ENCODE measurements at regions not wholly inside any gene's neighbourhood (a gene's known extent, or its start where the extent isn't known, plus 50 kb on each side); places are given as distances from the start of the nearest gene placed in this dataset.

- Histone ChIP-seq H3K27me3 (no peaks in the 10 kb centered on the region), H3K36me3 (no peaks in the 10 kb centered on the region), H3K4me3 (no peak overlapping the region), H3K27ac (no peak overlapping the region), H3K9me3 (replicated peaks) (no peaks in the 10 kb centered on the region), H3K4me1 (no peaks in the 10 kb centered on the region)
- no peak for DNase-seq
Observed at GRCh38 chr5:9713356-9713755, 83.2 kb upstream of the TAS2R1 start.

- no peaks in the 10 kb centered on the region for H3K27me3 ChIP-seq
- no peak for DNase-seq
- no peaks in the 10 kb centered on the region for H3K36me3 ChIP-seq
Observed at GRCh38 chr5:9712911-9713310, 82.8 kb upstream of the TAS2R1 start.

GRCh38 chr5:9712506-9712905, 82.4 kb upstream of the TAS2R1 start:
- Histone ChIP-seq H3K9me3 (replicated peaks) (no peaks in the 10 kb centered on the region), H3K36me3 (no peaks in the 10 kb centered on the region), H3K27me3 (no peaks in the 10 kb centered on the region), H3K27ac (no peak overlapping the region), H3K4me1 (no peaks in the 10 kb centered on the region), H3K4me3 (no peak overlapping the region)
- DNase-seq, result no peak

More at GRCh38 chr5:9712911-9713310, 82.8 kb upstream of the TAS2R1 start:
- Histone ChIP-seq H3K4me1 (no peaks in the 10 kb centered on the region), H3K9me3 (replicated peaks) (no peaks in the 10 kb centered on the region), H3K4me3 (no peak overlapping the region), H3K27ac (no peak overlapping the region)

GRCh38 chr5:9710069-9710468, 79.9 kb upstream of the TAS2R1 start:
- H3K4me3 ChIP-seq, result no peak overlapping the region
- DNase-seq, result no peak
- H3K27me3 ChIP-seq, result no peaks in the 10 kb centered on the region
- H3K4me1 ChIP-seq, result no peaks in the 10 kb centered on the region
- no peaks in the 10 kb centered on the region for H3K9me3 ChIP-seq (replicated peaks)
- H3K27ac ChIP-seq, result no peak overlapping the region
- no peaks in the 10 kb centered on the region for H3K36me3 ChIP-seq

- Histone ChIP-seq H3K27me3 (no peaks in the 10 kb centered on the region), H3K4me1 (no peaks in the 10 kb centered on the region), H3K4me3 (no peak overlapping the region), H3K9me3 (replicated peaks) (no peaks in the 10 kb centered on the region), H3K36me3 (no peaks in the 10 kb centered on the region), H3K27ac (no peak overlapping the region)
- no peak for DNase-seq
Observed at GRCh38 chr5:9707732-9708462, 77.7 kb upstream of the TAS2R1 start.

GRCh38 chr5:9699681-9700080, 69.5 kb upstream of the TAS2R1 start:
- Histone ChIP-seq H3K4me3 (no peak overlapping the region), H3K27me3 (no peaks in the 10 kb centered on the region), H3K4me1 (no peaks in the 10 kb centered on the region), H3K27ac (no peak overlapping the region), H3K36me3 (no peaks in the 10 kb centered on the region), H3K9me3 (replicated peaks) (no peaks in the 10 kb centered on the region)
- DNase-seq, result no peak

GRCh38 chr5:9698841-9699240, 68.7 kb upstream of the TAS2R1 start:
- no peaks in the 10 kb centered on the region for H3K27me3 ChIP-seq
- no peaks in the 10 kb centered on the region for H3K4me1 ChIP-seq
- H3K27ac ChIP-seq, result no peak overlapping the region
- no peak overlapping the region for H3K4me3 ChIP-seq
- H3K36me3 ChIP-seq, result no peaks in the 10 kb centered on the region
- DNase-seq, result no peak
- no peaks in the 10 kb centered on the region for H3K9me3 ChIP-seq (replicated peaks)

GRCh38 chr5:9698125-9698826, 68.1 kb upstream of the TAS2R1 start:
- Histone ChIP-seq H3K4me1 (no peaks in the 10 kb centered on the region), H3K9me3 (replicated peaks) (no peaks in the 10 kb centered on the region), H3K36me3 (no peaks in the 10 kb centered on the region), H3K27me3 (no peaks in the 10 kb centered on the region), H3K4me3 (no peak overlapping the region), H3K27ac (no peak overlapping the region)
- peak in 1 of 2 experiments; percentile 0 for DNase-seq

GRCh38 chr5:9692576-9692975, 62.4 kb upstream of the TAS2R1 start:
- no peak for DNase-seq
- Histone ChIP-seq H3K9me3 (replicated peaks) (no peaks in the 10 kb centered on the region), H3K4me3 (no peak overlapping the region), H3K27ac (no peak overlapping the region), H3K27me3 (no peaks in the 10 kb centered on the region), H3K36me3 (no peaks in the 10 kb centered on the region), H3K4me1 (no peaks in the 10 kb centered on the region)

GRCh38 chr5:9691261-9691660, 61.1 kb upstream of the TAS2R1 start:
- Histone ChIP-seq H3K36me3 (no peaks in the 10 kb centered on the region), H3K27ac (no peak overlapping the region), H3K4me1 (no peaks in the 10 kb centered on the region), H3K9me3 (replicated peaks) (no peaks in the 10 kb centered on the region), H3K27me3 (no peaks in the 10 kb centered on the region), H3K4me3 (no peak overlapping the region)
- no peak for DNase-seq

- Histone ChIP-seq H3K27ac (no peak overlapping the region), H3K36me3 (no peaks in the 10 kb centered on the region), H3K9me3 (replicated peaks) (no peaks in the 10 kb centered on the region), H3K4me1 (no peaks in the 10 kb centered on the region), H3K4me3 (no peak overlapping the region), H3K27me3 (no peaks in the 10 kb centered on the region)
- DNase-seq, result no peak
Observed at GRCh38 chr5:9690751-9691150, 60.6 kb upstream of the TAS2R1 start.

- no peaks in the 10 kb centered on the region for H3K9me3 ChIP-seq (replicated peaks)
- no peaks in the 10 kb centered on the region for H3K27me3 ChIP-seq
- H3K36me3 ChIP-seq, result no peaks in the 10 kb centered on the region
- H3K4me1 ChIP-seq, result no peaks in the 10 kb centered on the region
- no peak overlapping the region for H3K4me3 ChIP-seq
- H3K27ac ChIP-seq, result no peak overlapping the region
- no peak for DNase-seq
Observed at GRCh38 chr5:9686216-9686615, 56.1 kb upstream of the TAS2R1 start.

- H3K36me3 ChIP-seq, result no peaks in the 10 kb centered on the region
- no peaks in the 10 kb centered on the region for H3K9me3 ChIP-seq (replicated peaks)
- H3K27me3 ChIP-seq, result no peaks in the 10 kb centered on the region
- no peak overlapping the region for H3K4me3 ChIP-seq
- no peak for DNase-seq
- H3K4me1 ChIP-seq, result no peaks in the 10 kb centered on the region
- H3K27ac ChIP-seq, result no peak overlapping the region
Observed at GRCh38 chr5:9681706-9682105, 51.6 kb upstream of the TAS2R1 start.

Measured in SJCRH30 (cell line).